D341Med (cell line): ENCODE measurements at regions not wholly inside any gene's neighbourhood (a gene's known extent, or its start where the extent isn't known, plus 50 kb on each side); places are given as distances from the start of the nearest gene placed in this dataset.
A peak's percentile ranks its signal among the peaks of the same experiment; 100 is the strongest.

Experiments
- DNase-seq: peaks from one replicate; pipeline ENCODE4 v3.0.0; 2012; ENCODE audit warnings: low spot score

DNA sequence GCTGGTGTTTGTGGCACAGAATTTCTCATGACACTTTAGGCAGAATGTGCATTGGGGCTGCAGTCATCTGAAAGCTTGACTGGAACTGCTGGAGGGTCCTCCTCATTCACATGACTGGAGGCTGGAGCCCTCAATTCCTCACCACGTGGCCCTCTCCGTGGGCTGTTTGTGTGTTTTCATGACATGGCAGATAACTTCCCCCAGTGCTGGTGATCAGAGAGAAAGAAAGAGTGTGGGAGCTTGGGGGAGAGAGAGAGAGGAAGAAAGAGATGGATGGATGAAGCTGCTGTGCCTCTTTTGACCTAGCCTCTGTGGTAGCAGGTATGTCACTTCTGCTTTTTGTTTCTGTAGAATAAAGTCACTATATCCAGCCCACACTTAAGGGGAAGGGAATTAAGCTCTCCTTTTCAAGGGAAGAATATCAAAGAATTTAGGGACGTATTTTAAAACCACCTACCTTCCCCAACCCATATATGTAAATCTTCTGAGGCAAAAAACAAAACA lies 169.6 kb upstream of the IL12A start:
- no peak for DNase-seq

GRCh38 chr3:159819676-159820075 lies 169.0 kb upstream of the IL12A start:
- no peak for DNase-seq

- no peak for DNase-seq
These were observed 167.5 kb upstream of the IL12A start for GRCh38 chr3:159821110-159821509.

DNA sequence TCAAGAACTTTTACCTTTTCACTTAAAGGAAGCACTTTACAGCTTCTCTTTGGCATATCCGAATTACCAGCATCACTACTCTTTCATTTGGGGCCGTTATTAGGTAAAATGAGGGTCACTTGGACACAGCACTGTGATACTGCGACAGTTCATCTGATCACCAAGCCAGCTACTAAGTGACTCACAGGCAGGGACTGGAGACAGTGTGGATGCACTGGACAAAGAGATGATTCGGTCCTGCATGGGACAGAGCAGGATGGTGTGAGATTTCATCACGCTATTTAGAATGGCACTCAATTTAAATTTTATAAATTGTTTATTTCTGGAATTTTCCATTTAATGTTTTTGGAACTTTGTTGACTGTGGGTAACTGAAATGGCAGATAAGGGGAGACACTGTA lies 166.9 kb upstream of the IL12A start:
- no peak for DNase-seq

DNA sequence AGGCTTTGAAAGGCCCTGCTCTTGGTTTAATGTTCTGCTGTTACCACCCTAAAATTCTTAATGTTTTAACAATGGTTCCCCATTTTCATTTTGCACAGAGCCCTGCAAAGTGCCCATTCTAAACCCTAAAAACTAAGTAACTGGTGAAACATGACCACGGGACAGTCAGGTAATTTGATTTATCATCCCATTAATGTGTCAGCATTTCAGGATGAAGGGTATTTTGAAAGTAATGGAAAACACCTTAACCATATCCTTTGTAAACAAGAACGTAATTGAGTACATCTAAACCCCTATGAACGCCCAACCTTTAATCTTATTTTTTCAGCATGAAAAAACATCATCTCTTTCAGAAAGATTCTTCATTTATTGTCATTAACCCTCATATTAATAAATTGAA lies 164.9 kb upstream of the IL12A start:
- no peak for DNase-seq

DNA sequence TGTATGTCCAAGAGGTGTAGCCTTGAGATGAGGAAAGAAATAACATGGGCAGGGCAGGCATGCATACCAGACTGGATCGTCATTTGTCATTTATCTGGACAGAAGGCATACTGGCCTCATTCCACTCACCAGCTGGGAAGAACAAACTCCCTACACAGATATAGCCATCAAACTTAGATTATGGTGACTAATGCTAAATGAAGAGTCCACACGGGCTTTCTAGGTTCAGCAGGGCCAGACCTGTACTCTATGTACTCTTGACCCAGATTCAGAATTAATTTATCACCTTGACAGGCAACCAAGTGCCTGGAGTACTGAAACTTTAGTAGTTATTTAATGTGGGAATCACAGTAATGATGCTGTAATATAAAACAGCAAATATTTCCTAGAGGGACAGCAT lies 164.3 kb upstream of the IL12A start:
- no peak for DNase-seq

DNA sequence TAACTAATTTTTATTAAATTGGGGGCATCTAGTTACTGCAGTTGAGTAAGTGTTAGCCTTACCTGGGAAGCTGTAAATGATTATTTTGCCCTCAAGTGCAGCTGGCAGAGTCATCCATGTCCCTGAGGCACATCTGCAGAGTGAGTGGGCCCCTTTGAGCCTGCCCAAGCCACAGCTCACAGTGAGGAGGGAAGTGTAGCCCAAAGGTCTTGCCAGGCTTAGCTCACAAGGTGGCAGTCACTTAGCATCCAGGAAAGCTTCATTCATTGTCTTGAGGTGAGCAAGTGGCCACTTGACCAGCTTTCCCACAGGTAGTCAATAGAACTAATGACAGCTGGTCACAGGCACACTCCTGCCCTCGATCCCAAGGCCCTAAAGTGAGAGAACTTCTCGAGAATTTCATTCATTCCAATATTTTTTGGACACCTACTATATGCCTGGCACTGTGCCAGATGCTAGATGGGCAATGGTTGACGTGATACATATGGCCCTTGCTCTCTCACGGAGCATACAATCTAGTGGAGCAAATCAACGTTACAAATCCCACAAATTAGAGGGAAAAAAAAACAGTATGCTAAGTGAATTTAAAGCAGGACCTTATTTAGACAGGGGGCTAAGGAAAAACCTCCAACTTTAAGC lies 163.3 kb upstream of the IL12A start:
- no peak for DNase-seq

GRCh38 chr3:159828542-159828943 lies 160.1 kb upstream of the IL12A start:
- DNase-seq = peak; percentile 53

DNA sequence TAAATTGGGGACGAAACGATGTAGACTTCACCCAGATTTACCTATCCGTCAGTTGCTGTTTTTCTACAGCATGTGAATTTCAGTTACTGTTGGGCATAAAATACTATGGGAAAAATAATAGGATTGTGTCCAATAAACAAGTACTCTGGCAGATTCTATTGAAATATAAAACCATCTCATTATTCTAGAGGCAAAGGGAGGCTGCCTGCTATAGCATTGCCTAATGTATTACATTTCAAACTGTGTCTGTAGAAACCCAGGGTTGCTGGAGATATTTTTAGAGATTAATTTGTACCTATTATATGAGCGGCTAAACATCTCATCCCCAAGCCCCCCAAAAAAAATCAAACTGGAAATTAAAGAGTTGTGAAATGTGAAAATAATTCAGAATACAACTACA lies 159.6 kb upstream of the IL12A start:
- DNase-seq = no peak

DNA sequence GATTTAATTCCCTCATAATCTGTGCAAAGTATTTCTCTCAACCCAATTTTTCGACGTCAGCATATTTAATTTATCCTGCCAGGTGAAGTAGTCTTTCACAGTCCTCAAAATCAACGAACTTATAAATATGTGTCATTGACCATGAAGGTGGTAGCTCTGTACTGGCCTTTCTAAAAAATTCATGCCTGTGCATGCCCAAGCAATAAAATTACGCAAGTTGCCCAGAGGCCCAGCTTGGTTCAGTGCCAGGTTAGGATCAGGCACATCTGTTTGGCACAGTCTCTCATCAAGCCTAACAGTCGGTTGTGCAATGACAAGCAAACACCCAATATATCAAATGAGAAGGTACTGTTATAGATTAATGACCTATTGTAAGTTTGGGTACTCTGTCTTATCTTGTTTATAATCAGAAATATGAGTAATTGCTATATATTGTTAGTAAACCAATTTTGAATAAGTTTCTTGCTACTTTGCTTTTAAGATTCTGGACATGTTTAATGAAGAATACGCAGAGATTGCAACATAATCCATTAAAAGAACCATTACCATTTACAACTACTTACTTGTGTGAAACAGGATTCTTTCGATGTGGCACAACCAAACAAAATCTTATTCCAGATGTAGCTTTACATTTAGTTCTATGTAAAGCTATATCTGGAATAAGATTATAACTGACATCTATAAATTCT lies 159.0 kb upstream of the IL12A start:
- no peak for DNase-seq

GRCh38 chr3:159830523-159831154 lies 158.0 kb upstream of the IL12A start:
- DNase-seq = no peak

- DNase-seq = no peak
These were observed 157.2 kb upstream of the IL12A start for GRCh38 chr3:159831466-159831865.

GRCh38 chr3:159832024-159832423 lies 156.6 kb upstream of the IL12A start:
- no peak for DNase-seq

GRCh38 chr3:159835126-159835525 lies 153.5 kb upstream of the IL12A start:
- DNase-seq = no peak

DNA sequence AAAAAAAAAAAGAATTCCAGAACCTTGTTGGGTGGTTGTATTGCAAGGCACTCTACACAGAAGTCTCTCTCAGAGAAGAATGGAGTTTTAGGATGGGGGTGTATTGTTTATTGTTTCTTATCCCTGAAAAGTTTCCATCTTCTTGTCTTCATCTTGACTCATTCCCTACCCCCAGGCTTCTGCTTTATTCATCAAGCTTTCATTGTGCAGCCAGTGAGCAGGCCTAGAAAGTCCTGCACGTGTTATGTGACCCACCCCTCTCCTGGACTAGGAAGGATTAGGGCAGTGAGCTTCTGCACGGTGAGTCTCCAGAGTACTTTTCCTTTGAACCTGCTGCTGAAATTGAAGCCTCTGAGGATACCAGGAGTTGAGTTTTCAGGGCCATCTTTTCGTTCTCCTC lies 150.9 kb upstream of the IL12A start:
- no peak for DNase-seq

DNA sequence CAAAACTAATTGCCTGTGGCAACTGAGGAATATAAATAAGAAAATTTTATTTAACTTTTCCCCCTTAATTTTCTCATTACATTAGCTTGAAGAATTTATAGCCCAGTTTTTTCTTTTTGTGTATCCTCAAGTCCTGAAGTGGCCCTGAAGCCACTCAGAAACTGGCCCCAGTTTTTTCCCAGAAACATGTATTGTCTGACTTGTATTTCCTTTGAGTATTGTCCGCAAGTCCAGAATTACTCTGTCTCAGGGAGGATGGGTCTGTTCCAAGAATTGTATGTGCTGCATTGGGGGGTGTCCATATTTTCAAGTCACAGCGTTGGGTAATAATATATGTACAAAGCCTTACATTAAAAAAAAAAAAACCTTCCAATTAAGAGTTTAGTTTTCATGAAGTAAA lies 149.7 kb upstream of the IL12A start:
- DNase-seq = no peak

GRCh38 chr3:159839561-159840379 lies 148.9 kb upstream of the IL12A start, which contains the start of gene SCHIP1:
SCHIP1 (plus strand) TSS chr3:159839861.
- DNase-seq = peak; percentile 29

DNA sequence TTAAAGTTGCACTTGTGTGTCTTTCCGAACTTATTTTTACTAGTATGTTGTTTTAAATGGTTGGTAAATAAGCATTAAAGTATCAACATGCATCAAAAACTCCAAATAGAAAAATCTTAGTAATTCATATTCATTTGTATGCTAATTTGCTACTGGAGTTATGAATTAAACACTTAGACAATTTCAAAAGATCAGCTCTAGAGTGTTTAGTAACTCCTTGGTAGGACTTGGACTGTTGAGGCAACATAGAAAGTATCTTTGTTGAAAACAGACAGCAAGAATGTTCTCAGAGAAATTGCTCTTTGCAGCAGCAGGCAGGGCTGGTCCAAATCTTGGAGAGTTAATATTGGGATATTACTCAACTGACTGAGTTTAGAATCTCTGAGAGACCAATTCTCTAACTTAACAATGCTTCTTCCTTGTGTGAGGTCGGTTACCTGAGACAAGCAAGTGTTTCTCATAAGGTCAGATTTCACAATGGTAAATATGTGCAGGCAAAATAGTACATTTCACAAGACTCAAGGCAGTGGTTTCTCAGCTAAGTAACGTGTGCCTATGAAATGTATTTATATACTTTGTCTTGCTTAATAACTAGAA lies 147.8 kb upstream of the IL12A start:
- no peak for DNase-seq

GRCh38 chr3:159841766-159842165 lies 146.9 kb upstream of the IL12A start:
- DNase-seq = no peak

DNA sequence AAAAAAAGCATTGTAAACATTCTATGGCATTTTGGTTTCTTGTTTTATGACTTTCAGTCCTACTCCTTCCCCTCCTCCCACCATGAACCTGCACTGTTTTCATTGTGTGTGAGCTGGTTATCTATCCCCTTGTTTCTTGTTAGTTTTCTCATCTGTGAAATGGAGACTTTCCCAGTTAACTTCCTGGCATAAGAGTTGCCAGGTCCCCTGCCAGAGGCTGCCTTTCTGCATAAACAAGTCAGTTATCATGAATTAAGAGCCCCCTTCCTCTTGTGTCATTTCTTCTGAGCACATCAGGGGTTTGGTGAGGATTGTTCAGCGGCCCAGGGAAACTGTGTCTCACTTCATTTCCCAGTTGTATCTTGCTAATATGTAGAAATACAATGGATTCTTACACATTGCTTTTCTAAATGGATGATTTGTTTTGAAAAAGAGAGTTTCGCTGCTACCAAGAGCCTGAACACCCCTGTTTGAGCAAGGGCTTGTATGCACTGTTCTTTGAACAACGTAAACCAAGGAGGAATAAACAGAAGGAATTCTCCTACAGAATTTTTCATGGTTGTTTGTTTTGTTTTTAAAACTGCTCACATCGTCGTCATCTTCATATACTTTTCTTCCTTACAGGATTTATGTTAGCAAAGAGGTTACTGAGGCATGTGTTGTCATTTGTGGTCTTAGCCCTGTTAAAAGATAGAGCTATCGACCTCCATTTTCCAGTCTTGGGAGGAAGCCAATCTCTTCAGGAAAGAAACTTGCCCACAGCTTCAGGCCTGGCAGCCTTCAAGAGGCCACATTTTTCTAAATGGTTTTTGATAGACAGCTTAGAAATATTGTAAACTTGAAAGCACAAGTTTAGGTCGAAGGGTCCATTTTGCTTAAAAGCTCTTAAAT lies 144.6 kb upstream of the IL12A start:
- DNase-seq = no peak

DNA sequence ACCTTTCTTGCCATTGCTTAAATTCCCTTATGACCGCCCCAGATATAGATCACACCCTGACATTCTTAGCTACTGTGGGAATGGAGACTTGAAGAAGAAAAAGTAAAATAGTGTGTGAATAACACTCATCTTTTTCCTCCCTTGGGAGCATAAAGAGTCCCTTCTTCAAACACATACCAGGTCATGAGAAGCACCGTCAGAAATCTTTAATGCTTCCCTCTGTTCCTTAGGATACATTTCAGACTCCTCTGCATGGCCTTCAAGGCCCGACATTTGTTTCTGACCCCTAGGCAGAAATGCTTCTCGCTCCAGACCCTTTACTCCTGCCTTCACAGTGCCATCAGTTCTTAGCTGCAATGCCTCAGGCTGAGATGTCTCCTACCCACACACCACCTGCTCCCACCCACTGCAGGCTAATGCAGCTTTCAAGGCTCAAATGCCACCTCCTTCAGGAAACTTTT lies 143.8 kb upstream of the IL12A start:
- no peak for DNase-seq
